ENCODE measurements at regions not wholly inside any gene's neighbourhood (a gene's known extent, or its start where the extent isn't known, plus 50 kb on each side); places are given as distances from the start of the nearest gene placed in this dataset.

DNA sequence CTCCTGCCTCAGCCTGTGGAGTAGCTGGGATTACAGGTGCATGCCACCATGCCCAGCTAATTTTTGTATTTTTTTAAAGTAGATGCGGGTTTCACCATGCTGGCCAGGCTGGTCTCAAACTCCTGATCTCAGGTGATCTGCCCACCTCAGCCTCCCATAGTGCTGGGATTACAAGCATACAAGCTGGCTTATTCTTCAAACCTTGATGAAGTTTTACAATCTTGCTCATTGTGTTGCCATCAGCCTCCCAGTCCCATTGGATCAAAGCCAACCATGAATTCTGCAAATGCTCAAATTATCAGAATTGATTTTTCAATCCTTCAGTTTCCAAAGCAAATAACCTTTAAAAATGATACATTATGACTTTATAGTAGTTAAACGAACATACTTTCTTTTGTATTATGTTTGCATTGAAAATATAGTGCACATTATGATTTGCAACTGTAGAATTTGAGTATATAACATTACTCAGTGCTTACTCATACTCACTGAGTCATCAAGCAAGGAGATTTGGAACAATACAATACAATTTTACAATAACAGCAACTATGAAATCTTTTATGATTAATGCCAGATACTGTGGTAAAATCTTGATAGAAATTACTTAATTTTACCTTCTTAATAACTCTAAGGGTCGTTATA is 1491.9 kb upstream of the CELF4 start:
- no peaks in the 10 kb centered on the region for H3K27me3 ChIP-seq
- H3K4me1 ChIP-seq (ENCODE audit: insufficient read depth), result no peaks in the 10 kb centered on the region
- intact Hi-C loops (cut with DNase I), result no loop called here
- H3K4me3 ChIP-seq, result no peak overlapping the region
- no peaks in the 10 kb centered on the region for H3K9me3 ChIP-seq
- no peak overlapping the region for H3K27ac ChIP-seq
- 66 to 73% (median 72%) methylated on average over 3 of the region's 3 CpGs for WGBS, 3 donors
- DNase-seq, result no peak
- no peaks in the 10 kb centered on the region for H3K36me3 ChIP-seq
- TF ChIP-seq EP300 (IDR thresholded peaks at IDR 0.05), result no peak
- TF ChIP-seq, protein P1, sequence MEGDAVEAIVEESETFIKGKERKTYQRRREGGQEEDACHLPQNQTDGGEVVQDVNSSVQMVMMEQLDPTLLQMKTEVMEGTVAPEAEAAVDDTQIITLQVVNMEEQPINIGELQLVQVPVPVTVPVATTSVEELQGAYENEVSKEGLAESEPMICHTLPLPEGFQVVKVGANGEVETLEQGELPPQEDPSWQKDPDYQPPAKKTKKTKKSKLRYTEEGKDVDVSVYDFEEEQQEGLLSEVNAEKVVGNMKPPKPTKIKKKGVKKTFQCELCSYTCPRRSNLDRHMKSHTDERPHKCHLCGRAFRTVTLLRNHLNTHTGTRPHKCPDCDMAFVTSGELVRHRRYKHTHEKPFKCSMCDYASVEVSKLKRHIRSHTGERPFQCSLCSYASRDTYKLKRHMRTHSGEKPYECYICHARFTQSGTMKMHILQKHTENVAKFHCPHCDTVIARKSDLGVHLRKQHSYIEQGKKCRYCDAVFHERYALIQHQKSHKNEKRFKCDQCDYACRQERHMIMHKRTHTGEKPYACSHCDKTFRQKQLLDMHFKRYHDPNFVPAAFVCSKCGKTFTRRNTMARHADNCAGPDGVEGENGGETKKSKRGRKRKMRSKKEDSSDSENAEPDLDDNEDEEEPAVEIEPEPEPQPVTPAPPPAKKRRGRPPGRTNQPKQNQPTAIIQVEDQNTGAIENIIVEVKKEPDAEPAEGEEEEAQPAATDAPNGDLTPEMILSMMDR (IDR thresholded peaks at IDR 0.05), result no peak
- no peak for TF ChIP-seq POLR2A (IDR thresholded peaks at IDR 0.05)

DNA sequence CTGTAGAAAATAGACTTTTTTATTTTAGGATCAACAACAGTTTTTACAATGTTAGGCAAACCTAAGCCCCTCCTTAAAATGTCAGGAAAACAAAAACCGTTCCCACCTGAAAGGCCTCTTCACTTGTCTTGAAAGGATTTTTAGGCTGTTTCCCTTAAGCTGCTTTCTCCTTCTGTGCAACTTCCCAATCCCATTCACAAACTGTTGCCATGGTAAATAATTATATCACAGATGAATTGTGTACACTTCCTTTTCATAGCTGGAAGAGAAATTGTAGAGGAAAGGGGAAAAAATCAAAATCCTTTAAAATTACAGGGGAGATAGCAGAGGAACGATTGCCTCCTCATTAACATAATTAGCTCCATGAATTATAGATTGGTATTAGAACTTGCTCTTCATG is 1488.0 kb upstream of the CELF4 start:
- Histone ChIP-seq H3K27me3 (no peaks in the 10 kb centered on the region), H3K27ac (no peak overlapping the region), H3K4me3 (no peak overlapping the region), H3K36me3 (no peaks in the 10 kb centered on the region), H3K9me3 (no peaks in the 10 kb centered on the region), H3K4me1 (ENCODE audit: insufficient read depth) (no peaks in the 10 kb centered on the region)
- DNase-seq, result no peak
- 39 to 45% (median 42%) methylated on average over 2 of the region's 2 CpGs for WGBS, 3 donors
- TF ChIP-seq POLR2A (IDR thresholded peaks at IDR 0.05), result no peak
- TF ChIP-seq, protein P1 (IDR thresholded peaks at IDR 0.05), result no peak
- no peak for TF ChIP-seq EP300 (IDR thresholded peaks at IDR 0.05)
- intact Hi-C loops (cut with DNase I), result no loop called here

- H3K4me1 ChIP-seq (ENCODE audit: insufficient read depth), result no peaks in the 10 kb centered on the region
- H3K36me3 ChIP-seq, result no peaks in the 10 kb centered on the region
- H3K27ac ChIP-seq, result no peak overlapping the region
- no peaks in the 10 kb centered on the region for H3K27me3 ChIP-seq
- H3K4me3 ChIP-seq, result no peak overlapping the region
- TF ChIP-seq POLR2A (IDR thresholded peaks at IDR 0.05) (no peak), EP300 (IDR thresholded peaks at IDR 0.05) (no peak)
- TF ChIP-seq, protein P1 (IDR thresholded peaks at IDR 0.05), result no peak
- H3K9me3 ChIP-seq, result no peaks in the 10 kb centered on the region
- no peak for DNase-seq
- intact Hi-C loops (cut with DNase I), result no loop called here
Measured at GRCh38 chr18:39051013-39051412, 1485.4 kb upstream of the CELF4 start.

- no peaks in the 10 kb centered on the region for H3K9me3 ChIP-seq
- H3K4me1 ChIP-seq (ENCODE audit: insufficient read depth), result no peaks in the 10 kb centered on the region
- 59 to 81% (median 70%) methylated on average over 2 of the region's 2 CpGs for WGBS, 3 donors
- no peaks in the 10 kb centered on the region for H3K36me3 ChIP-seq
- TF ChIP-seq EP300 (IDR thresholded peaks at IDR 0.05), result no peak
- TF ChIP-seq, protein P1 (IDR thresholded peaks at IDR 0.05), result no peak
- TF ChIP-seq POLR2A (IDR thresholded peaks at IDR 0.05), result no peak
- no peak overlapping the region for H3K27ac ChIP-seq
- no peak for DNase-seq
- H3K27me3 ChIP-seq, result no peaks in the 10 kb centered on the region
- intact Hi-C loops (cut with DNase I), result no loop called here
- H3K4me3 ChIP-seq, result no peak overlapping the region
Measured at GRCh38 chr18:39039813-39040212, 1474.2 kb upstream of the CELF4 start.

Measured in ovary (tissue), 7 donors.